Choroid plexus epithelial cell (primary cell): ENCODE measurements at regions not wholly inside any gene's neighbourhood (a gene's known extent, or its start where the extent isn't known, plus 50 kb on each side); places are given as distances from the start of the nearest gene placed in this dataset.
"Not testable (repeated sequence)": the region's sequence is repeated elsewhere in the genome, so short reads cannot be mapped to it uniquely, and the experiment has no call there.

Experiments used
- DNase-seq: peaks from one replicate; pipeline ENCODE4 v3.0.0-alpha.2; 2010; ENCODE audit warnings: low read depth
- H3K4me3 ChIP-seq: 2 replicates; pipeline ENCODE4 v1.5.1; 2011; ENCODE audit warnings: low read depth, mild to moderate bottlenecking, control low read depth, low read length, moderate library complexity
- TF ChIP-seq, protein P1 (sequence below): conservative IDR thresholded peaks from 2 replicates; pipeline ENCODE4 v1.5.1; 2011; ENCODE audit warnings: low read depth, mild to moderate bottlenecking, control low read depth, inconsistent platforms, low read length, moderate library complexity

- TF ChIP-seq, protein P1, sequence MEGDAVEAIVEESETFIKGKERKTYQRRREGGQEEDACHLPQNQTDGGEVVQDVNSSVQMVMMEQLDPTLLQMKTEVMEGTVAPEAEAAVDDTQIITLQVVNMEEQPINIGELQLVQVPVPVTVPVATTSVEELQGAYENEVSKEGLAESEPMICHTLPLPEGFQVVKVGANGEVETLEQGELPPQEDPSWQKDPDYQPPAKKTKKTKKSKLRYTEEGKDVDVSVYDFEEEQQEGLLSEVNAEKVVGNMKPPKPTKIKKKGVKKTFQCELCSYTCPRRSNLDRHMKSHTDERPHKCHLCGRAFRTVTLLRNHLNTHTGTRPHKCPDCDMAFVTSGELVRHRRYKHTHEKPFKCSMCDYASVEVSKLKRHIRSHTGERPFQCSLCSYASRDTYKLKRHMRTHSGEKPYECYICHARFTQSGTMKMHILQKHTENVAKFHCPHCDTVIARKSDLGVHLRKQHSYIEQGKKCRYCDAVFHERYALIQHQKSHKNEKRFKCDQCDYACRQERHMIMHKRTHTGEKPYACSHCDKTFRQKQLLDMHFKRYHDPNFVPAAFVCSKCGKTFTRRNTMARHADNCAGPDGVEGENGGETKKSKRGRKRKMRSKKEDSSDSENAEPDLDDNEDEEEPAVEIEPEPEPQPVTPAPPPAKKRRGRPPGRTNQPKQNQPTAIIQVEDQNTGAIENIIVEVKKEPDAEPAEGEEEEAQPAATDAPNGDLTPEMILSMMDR: no peak
- H3K4me3 ChIP-seq: peak overlapping the region; percentile 65
- peak; percentile 75 for DNase-seq
Measured at GRCh38 chr7:65269150-65269856, 104.4 kb upstream of the ZNF92 start.

GRCh38 chr7:65268782-65269149 lies 104.9 kb upstream of the ZNF92 start:
- peak overlapping the region; percentile 65 for H3K4me3 ChIP-seq
- DNase-seq: no peak
- TF ChIP-seq, protein P1: no peak

DNA sequence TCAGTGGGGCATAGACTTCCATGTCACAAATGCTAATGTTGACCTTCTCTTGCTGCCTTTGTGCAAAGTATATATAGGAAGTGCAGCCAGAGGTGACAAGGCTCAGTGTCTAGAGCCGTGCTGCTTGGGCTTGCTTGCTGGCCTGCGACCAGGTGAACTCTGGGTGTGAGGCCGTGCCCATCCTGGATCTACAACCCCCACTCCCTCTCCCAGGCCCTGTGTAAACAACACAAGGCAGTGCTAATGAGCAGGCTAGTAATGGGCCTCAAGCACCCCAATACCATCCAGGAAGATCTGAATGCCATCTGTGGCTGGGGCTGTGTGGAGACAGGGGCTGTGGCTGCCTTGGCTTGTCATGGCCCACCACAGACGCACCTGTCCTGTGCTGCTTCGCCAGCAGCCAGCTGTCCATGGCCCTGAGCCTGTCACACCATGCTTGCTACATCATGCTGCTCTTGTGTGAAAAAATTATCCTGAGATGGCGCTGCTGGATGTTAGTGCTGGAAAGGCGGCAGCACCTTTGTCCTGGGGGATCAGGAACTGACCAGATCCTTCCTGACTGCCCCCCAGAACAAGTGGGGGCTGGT lies 107.6 kb upstream of the ZNF92 start:
- no peak for DNase-seq
- TF ChIP-seq, protein P1: no peak
- H3K4me3 ChIP-seq: no peak overlapping the region

GRCh38 chr7:65264258-65264657 lies 109.4 kb upstream of the ZNF92 start:
- H3K4me3 ChIP-seq: no peak overlapping the region
- TF ChIP-seq, protein P1: no peak

GRCh38 chr7:65260673-65261072 lies 113.0 kb upstream of the ZNF92 start:
- H3K4me3 ChIP-seq, DNase-seq: not testable (repeated sequence)

More at GRCh38 chr7:65264258-65264657, 109.4 kb upstream of the ZNF92 start:
- no peak for DNase-seq

DNA sequence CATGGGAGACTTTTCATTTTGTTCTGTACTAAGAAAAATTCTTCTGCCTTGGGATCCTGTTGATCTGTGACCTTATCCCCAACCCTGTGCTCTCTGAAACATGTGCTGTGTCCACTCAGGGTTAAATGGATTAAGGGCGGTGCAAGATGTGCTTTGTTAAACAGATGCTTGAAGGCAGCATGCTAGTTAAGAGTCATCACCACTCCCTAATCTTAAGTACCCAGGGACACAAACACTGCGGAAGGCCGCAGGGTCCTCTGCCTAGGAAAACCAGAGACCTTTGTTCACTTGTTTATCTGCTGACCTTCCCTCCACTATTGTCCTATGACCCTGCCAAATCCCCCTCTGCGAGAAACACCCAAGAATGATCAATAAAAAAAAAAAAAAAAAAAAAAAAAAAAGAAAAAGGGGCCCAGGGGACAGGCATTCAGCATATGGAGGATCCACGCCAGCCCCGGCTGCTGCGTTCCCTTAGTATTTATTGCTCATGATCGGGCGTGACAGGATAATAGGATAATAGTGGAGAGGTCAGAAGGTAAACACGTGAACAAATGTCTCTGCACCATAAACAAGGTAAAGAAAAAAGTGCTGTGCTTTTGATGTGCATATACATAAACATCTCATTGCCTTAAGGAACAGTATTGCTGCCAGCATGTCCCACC lies 113.7 kb upstream of the ZNF92 start:
- not testable (repeated sequence) for DNase-seq, H3K4me3 ChIP-seq

- TF ChIP-seq, protein P1: no peak
- no peak for DNase-seq
- no peak overlapping the region for H3K4me3 ChIP-seq
Measured at GRCh38 chr7:65254061-65254460, 119.6 kb upstream of the ZNF92 start.
